GM12873 (cell line): ENCODE measurements at regions not wholly inside any gene's neighbourhood (a gene's known extent, or its start where the extent isn't known, plus 50 kb on each side); places are given as distances from the start of the nearest gene placed in this dataset.

Experiments
- TF ChIP-seq, protein P1 (sequence below): IDR thresholded peaks from 2 replicates; pipeline ENCODE4 v1.5.1; 2012; ENCODE audit warnings: low read depth, mild to moderate bottlenecking, moderate library complexity, low read length, control low read depth; ENCODE audit not compliant: insufficient read depth; ENCODE audit errors: missing control alignments

DNA sequence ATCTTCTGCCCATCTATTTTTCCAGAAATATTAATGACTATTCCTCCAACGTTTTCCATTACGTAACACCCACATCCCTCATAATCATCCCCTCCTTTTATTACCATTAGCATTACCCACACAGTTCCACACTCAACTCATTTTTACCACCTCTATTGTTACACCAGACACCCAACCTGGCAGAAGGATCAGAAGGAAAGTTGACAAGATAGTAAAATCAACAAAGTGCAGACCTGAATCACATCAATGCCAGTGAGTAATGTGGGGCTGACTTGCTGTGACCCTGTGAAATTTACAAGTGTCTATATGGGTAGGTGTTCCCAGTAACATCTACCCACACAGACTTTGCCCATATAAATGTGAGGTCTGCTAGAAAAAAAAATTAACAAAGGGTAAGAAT, 568.2 kb downstream of the MAFB start:
- TF ChIP-seq, protein P1, sequence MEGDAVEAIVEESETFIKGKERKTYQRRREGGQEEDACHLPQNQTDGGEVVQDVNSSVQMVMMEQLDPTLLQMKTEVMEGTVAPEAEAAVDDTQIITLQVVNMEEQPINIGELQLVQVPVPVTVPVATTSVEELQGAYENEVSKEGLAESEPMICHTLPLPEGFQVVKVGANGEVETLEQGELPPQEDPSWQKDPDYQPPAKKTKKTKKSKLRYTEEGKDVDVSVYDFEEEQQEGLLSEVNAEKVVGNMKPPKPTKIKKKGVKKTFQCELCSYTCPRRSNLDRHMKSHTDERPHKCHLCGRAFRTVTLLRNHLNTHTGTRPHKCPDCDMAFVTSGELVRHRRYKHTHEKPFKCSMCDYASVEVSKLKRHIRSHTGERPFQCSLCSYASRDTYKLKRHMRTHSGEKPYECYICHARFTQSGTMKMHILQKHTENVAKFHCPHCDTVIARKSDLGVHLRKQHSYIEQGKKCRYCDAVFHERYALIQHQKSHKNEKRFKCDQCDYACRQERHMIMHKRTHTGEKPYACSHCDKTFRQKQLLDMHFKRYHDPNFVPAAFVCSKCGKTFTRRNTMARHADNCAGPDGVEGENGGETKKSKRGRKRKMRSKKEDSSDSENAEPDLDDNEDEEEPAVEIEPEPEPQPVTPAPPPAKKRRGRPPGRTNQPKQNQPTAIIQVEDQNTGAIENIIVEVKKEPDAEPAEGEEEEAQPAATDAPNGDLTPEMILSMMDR, result no peak

DNA sequence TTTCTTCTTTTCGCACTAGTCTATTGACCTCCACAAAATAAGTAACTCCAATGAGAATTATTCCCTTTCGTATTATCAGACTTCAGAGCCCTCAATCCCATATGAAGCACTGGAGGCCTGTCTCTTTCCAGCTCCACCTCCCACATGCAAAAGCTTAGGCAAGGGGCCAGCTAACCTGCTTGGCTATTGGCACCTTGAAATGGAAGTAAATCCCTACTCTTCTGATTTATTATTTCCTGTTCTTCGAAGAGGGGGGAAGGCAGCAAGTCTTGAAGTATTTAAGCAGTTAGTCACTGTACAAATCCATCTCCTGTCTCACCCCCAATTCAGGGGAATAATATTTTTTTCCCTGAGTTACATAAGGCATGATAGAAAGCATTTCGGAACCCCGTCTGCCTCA, 577.8 kb downstream of the MAFB start:
- TF ChIP-seq, protein P1, result no peak

DNA sequence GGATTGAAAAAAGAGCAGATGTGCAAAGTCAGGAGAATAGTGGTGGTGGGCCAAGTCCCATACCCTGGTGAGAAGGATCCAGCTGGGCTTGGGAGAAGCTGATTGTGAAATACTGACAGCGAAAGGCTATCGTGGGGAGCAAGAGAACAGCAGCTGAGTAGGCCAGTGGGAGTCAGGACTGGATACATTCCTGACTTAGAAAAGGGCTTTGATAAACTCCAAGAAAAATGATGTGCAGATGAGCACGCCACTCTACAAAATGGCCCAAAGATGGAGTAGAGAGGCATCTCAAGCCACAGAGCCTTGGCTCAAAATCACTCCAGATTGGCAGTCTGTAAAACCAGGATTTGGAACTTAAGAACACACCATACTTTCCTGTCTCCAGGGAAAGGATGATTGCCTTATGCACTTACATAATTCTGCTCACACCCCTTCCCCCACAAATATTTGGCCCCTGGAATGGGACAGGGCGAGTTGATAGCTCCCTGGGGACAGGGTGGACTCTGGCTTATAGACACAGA, 578.7 kb downstream of the MAFB start:
- TF ChIP-seq, protein P1, result no peak

DNA sequence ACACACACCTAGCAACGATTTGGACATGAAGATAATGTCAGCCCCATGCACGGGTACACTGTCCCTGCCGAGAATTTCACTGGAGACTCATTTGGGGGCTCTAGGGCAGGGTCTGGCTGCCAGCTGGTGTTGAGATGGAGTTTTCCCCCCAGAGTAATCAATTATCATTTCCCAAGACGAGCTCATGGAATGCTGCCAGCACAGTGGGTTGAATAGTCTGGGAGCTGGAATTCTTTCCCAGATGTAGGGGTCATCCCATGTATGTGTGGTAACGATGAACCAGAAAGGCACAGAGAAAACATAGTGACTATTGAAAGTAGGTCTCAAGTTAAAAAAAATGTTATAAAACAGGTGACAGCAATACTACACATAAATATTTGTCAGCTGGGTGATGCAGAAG, 579.9 kb downstream of the MAFB start:
- TF ChIP-seq, protein P1, result no peak

DNA sequence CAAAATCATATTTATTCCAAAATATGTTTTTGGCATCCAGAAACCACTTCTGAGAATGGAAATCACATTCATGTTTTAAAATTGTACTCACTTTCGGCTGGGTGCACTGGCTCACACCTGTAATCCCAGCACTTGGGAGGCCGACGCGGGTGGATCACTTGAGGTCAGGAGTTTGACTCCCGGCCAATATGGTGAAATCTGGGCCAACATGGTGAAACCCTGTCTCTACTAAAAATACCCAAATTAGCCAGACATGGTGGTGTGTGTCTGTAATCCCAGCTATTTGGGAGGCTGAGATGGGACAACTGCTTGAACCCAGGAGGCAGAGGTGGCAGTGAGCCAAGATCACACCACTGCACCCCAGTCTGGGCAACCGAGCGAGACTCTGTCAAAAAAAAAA, 580.7 kb downstream of the MAFB start:
- TF ChIP-seq, protein P1, result no peak

DNA sequence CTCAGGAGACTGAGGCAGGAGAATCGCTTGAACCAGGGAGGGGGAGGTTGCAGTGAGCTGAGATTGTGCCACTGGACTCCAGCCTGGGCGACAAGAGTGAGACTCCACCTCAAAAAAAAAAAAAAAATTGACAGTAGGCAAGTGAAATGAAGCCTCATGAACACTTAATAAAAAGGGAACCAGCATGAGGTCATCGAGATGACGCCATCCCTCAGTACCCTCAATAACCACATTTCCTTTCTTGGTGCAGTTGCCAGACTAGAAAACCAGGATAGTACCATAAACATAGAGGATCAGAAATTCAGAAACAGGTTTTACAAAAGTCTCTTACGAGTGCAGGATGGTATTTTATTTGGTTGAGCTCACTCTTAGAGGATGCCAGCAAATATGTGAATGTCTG, 584.1 kb downstream of the MAFB start:
- TF ChIP-seq, protein P1, result no peak

DNA sequence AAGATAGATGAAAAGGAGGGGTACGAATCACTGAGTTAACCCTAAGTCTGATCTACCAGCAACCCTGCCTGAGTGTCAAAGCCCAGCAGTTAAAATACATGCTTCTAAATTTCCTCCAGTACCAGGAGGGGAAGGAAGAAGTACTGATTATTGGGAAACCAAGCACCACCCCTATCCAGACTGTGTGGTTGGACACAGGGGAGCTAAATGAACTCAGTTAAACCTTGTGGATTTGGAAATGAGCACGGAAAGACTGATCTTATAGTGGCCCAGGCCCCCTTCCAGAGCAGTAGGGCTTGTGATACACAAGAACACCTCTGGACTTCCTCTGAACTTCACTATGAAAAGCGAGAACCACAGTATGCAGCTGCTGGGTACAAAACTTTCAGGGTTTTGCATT, 585.6 kb downstream of the MAFB start:
- TF ChIP-seq, protein P1, result no peak

DNA sequence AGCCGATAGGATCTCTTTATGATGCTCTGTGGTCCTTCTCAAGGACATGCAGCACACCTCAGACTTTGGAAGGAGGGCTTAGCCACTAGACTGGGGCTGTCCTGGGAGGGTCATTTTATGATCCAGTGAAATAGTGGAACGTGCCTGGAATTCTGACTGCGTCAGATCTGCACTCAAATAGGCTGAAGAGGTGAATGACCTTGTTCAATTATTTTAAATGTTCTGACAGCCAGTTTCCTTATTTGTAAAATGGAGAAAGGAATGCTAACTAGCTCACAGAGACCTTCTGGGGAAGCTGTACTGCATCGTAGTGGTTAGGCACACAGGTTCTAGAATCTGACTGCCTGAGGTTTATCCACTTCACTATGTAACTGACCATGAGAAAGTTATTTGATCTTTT, 587.5 kb downstream of the MAFB start:
- TF ChIP-seq, protein P1, result no peak
